ENCODE measurements at regions not wholly inside any gene's neighbourhood (a gene's known extent, or its start where the extent isn't known, plus 50 kb on each side); places are given as distances from the start of the nearest gene placed in this dataset.

GRCh38 chr6:1086446-1087153 is 225.3 kb upstream of the FOXQ1 start:
- no peaks in the 10 kb centered on the region for H3K79me2 ChIP-seq (ENCODE audit: control insufficient read depth, insufficient read depth, low read length)
- ChIA-PET POLR2A (no interaction called here), SMC1A (ENCODE audit: uncharacterized antibody, unreplicated experiment) (interaction anchor here (0.8 kb wide), 1 partner anchor 15 kb away, joined by 3 read pairs; no protein-coding TSS in a partner anchor), CTCF (interaction anchor here (0.6 kb wide), 1 partner anchor 259 kb away, joined by 3 read pairs; no protein-coding TSS in a partner anchor), RAD21 (ENCODE audit: unreplicated experiment) (no interaction called here)
- ATAC-seq, result no peak
- BruUV-seq (replicated peaks), result no TSS peak
- DNase-seq (ENCODE audit: low read depth, low spot score), result no peak
- 31% methylated on average over 10 of the region's 10 CpGs for WGBS (ENCODE audit: insufficient coverage, insufficient replicate concordance, low lambda C conversion rate, missing lambda C conversion rate)
- no peaks in the 10 kb centered on the region for H3K9me3 ChIP-seq (replicated peaks; ENCODE audit: control insufficient read depth, insufficient read depth, low read length)
- H4K20me1 ChIP-seq (ENCODE audit: control insufficient read depth, insufficient read depth), result no peaks in the 10 kb centered on the region
- no peak overlapping the region for H2AFZ ChIP-seq (ENCODE audit: control insufficient read depth, low read depth, low read length)
- no peak overlapping the region for H3K4me2 ChIP-seq (ENCODE audit: control insufficient read depth, insufficient read depth)
- no peaks in the 10 kb centered on the region; a peak in 2 of 4 replicates for H3K27me3 ChIP-seq (replicated peaks in 1 of 2; ENCODE audit: control insufficient read depth in 2 of 2, insufficient read depth in 2 of 2, low read length in 1 of 2)
- H3K9ac ChIP-seq (ENCODE audit: control insufficient read depth, insufficient read depth, low read length), result no peak overlapping the region
- in situ Hi-C loops (cut with MboI) (no loop called here), intact Hi-C loops (cut with micrococcal nuclease; ENCODE audit: unreplicated experiment) (no loop called here)
- no peaks in the 10 kb centered on the region for H3K36me3 ChIP-seq (ENCODE audit: control insufficient read depth in 2 of 2, insufficient read depth in 2 of 2, low read length in 1 of 2)
- FAIRE-seq, result no peak
- H3K27ac ChIP-seq (ENCODE audit: control insufficient read depth, insufficient read depth), result no peak overlapping the region
- no peaks in the 10 kb centered on the region for H3K4me1 ChIP-seq (ENCODE audit: control insufficient read depth, insufficient read depth, low read length)
- H3K4me3 ChIP-seq, result no peak overlapping the region
- TF ChIP-seq NFYB (IDR thresholded peaks at IDR 0.05; ENCODE audit: insufficient read depth, low read depth, low read length) (no peak), CEBPB (IDR thresholded peaks at IDR 0.05; ENCODE audit: borderline replicate concordance in 1 of 2, low read depth in 2 of 2, low read length in 2 of 2) (no peak), CBX3 (IDR thresholded peaks at IDR 0.05; ENCODE audit: borderline replicate concordance, low read depth) (no peak), SMAD1 (IDR thresholded peaks at IDR 0.05; ENCODE audit: low read depth, partially characterized antibody) (no peak), DPF2 (IDR thresholded peaks at IDR 0.05) (no peak), ZNF592 (IDR thresholded peaks at IDR 0.05) (no peak), USF1 (IDR thresholded peaks at IDR 0.05; ENCODE audit: borderline replicate concordance, extremely low read length, insufficient read depth, low read depth, low read length) (no peak), YY1 (IDR thresholded peaks at IDR 0.05; ENCODE audit: low read depth, low read length) (no peak), NR2C1 (IDR thresholded peaks at IDR 0.05) (no peak), CTCF (IDR thresholded peaks at IDR 0.05 in 2 of 3, conservative IDR thresholded peaks at IDR 0.05 in 1 of 3; ENCODE audit: control insufficient read depth in 2 of 3, extremely low read depth in 1 of 3, insufficient read depth in 1 of 3, low read depth in 3 of 3, low read length in 3 of 3) (no peak), SMARCA5 (IDR thresholded peaks at IDR 0.05) (no peak), ZBTB4 (CRISPR knock-in tag; IDR thresholded peaks at IDR 0.05) (no peak), ETV6 (conservative IDR thresholded peaks at IDR 0.05 in 1 of 2, IDR thresholded peaks at IDR 0.05 in 1 of 2; ENCODE audit: borderline replicate concordance in 1 of 2, low read depth in 1 of 2) (no peak)

All from GM12878 (cell line).